Ureter (tissue), 1 donor: ENCODE measurements at regions not wholly inside any gene's neighbourhood (a gene's known extent, or its start where the extent isn't known, plus 50 kb on each side); places are given as distances from the start of the nearest gene placed in this dataset.

Experiments
- DNase-seq: peaks from one replicate; pipeline ENCODE4 v3.0.0-alpha.2; 2020; ENCODE audit warnings: low spot score
- donor health status: DM: yes; HTN: yes; CAD: no.

- DNase-seq: no peak
These were observed 565.5 kb upstream of the FAM241A start for GRCh38 chr4:111579767-111580166.

DNA sequence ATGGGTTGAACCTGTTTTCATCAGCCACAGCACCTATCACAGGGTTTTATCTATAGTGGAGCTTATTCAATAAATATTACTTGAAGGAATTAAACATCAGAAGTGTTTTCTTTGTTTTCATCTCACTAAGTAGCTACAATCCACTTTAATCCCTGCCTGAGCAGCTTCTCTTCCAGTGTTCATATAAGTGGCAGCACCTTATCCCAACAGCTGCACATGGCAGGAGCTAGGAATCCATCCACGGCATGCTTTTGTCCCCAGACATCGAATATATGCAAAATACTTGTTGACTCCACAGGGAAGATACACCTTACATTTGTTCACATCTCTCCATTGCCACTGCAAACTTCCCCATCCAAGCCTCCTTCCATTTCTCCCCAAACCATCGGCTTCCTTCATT, 549.8 kb upstream of the FAM241A start:
- no peak for DNase-seq

GRCh38 chr4:111596491-111596890, 548.8 kb upstream of the FAM241A start:
- DNase-seq: no peak

DNA sequence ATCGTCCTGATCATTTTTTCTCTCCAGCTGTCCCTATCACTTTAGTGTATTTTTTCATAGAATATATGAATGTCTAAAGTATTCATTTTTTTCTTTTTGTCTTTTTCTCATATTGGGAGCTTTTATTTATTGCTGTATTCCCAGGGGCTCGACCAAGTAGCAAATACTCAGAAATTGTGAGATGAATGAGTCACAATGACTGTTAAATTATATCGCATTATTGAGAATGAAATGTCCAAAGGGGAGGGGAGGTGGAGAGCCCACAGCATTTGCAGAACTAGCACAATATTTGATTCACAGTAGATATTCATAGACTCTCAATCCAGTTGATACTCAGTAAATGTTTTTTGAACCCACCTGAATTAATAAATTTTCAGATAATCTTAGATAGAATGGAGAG, 543.6 kb upstream of the FAM241A start:
- no peak for DNase-seq

DNA sequence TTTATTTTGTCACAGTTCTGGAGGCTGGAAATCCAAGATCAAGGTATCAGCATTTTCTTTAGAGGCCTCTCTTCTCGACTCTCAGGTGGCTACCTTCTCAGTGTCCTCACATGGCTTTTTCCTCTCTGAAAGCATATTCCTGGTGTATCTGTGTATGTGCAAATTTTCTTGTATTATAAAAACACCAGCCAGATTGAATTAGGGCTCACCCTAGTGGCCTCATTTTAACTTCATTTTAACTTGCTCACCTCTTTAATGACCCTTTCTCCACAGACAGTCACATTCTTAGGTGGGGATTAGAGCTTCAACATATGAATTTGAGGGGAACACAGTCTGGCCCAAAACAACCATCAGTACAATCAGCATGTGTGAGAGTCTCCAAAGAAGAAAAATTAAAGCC, 542.4 kb upstream of the FAM241A start:
- DNase-seq: no peak

GRCh38 chr4:111605111-111605510, 540.1 kb upstream of the FAM241A start:
- DNase-seq: no peak

- no peak for DNase-seq
These were observed 534.6 kb upstream of the FAM241A start for GRCh38 chr4:111610681-111611080.

DNA sequence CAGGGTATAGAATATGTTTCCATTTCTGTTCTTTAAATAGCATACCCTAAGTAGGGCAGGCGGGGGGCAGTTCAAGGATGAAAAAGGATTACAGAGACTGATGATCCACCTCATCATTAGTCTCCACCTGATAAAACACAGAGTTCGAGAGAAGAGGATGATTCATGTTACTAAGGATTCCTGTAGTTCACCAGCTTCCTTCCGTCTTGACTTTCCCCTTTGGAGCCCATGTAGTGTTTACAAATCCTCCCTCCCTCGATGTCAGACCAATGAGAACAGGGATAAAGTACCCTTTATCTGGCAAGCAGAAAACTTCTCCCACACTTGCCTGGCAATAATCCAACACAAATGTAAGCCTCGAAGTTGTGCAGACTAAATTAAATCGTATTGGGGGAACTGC, 526.3 kb upstream of the FAM241A start:
- no peak for DNase-seq

GRCh38 chr4:111628437-111628836, 516.8 kb upstream of the FAM241A start:
- DNase-seq: no peak

GRCh38 chr4:111630705-111631104, 514.5 kb upstream of the FAM241A start:
- DNase-seq: no peak

DNA sequence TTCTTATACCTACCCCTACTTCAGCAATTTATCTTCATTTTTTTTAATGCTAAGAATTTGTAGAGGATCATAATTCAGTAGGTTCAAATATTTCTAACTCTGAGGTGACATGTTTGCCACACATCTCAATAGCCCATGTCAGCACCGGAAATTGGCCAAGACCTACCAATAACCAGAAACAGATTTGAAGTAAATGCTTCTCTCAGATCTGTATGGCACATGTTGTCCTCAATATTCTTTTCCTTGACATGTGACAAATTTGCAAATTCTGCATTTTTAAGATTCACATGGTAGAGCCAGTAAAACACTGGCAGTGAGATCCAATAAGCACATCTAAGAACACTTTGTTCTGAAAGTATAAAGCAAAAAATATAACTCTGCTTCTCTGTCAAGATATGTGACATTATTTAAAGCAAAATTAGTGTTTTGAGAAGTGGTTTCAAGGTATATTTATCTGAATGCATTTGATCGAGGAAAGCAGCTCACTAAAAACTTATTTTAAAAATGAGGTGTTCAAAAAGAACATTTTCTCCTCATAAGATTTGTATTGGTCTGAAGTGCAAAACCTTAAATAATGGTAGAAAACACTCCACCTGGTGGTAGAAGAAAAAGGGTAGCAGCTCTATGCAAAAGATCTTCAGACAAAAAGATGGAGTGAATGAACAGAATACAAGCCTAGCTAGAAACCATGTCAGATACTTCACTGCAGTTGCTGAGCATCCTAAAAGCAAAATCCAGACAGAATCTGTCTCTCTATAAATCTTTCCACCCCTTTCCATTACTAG, 513.8 kb upstream of the FAM241A start:
- DNase-seq: no peak

DNA sequence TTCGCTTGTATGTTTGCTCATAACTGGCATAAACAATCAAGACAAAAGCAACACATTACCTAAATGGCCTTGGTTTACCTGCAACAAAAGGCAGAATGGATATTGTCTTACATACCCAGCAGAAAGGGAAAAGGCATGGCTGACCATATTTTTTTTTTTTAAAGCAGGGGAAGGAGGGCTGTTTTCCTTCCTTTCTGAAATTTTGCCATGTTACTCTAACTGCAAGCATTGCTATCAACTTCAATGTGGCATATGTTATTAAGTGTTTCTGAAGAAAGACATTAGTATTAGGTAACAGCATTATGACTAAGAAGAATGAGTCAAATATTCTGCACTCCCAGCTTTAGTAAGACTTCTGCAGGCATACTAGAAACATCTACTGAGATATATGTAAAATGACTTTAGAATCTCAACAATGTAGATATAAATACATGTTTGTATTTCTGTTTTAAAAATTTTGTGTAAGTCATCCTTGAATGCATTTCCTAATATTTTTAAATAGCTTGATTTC, 512.6 kb upstream of the FAM241A start:
- DNase-seq: no peak

DNA sequence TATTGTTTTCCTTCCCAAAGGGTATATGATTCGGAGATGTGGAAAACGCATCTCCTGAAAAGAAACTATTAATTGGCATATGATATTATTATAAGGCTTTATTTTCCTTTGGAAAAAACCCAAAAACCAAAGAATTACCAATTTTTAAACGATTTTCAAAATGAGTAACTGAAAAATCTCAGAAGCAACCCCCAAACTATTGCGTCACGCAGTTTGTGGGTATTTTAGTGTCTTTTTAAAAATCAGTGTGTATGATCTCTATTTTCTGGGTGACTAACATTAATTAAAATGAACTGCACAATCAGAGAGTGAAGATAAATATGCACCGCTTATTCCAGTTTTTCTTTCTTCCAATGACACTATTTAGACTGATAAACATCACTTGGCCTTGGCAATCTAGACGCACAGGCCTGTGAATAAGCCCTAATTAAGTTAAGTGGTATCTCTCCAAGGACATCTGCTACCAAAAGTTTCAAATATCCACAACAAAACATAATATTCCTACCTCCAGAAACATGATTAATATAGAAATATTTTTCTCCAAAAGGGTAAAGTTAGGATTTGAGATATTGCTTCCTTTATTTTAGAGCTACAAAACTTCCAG, 511.5 kb upstream of the FAM241A start:
- DNase-seq: no peak

DNA sequence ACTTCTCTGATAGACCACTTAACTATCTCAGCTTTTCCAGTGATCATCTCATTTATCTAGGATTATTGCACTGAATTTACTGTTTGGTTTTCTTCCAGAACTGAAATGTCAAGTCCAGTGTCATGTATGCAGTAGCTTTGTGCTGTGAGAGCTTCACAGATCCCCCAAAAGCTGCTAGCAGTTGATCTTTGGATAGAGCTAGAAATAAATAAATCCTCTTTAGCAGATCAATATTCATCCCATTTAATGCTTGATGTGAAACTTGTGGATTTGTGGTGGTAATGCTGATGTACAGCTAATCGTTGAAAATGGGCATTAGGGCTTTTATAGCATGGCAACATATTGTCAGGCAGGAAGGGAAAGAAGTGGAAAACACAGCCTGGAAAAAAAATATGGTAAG, 509.6 kb upstream of the FAM241A start:
- no peak for DNase-seq

DNA sequence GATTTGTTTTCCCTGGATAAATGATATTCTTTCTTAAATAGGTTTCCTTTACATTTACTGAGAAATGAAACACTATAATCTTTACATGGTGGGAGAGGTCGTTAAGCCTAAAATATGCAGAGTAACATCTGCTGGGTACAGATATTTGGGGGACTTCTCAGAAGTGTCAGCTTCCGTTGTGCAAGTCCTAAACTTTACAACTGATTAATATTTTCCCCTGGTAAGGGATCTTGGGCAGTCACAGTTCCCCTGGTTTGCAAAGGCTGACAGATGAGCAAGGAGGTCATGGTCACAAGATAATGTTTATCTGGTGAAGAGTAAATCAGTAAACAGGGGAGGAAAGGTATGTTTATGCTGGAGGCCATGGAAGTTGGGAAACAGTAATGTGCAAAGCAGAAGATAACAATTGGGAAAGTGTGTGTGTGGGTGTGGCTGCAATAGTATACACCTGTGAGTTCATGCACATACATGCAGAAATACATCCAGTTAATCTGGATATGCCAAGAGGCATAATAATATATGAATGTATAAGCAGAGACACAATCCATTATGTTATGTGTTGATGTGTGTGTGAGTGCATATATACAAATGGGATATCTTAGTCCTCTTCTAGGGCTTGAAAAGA, 508.2 kb upstream of the FAM241A start:
- no peak for DNase-seq

- no peak for DNase-seq
These were observed 506.0 kb upstream of the FAM241A start for GRCh38 chr4:111639120-111639690.

DNA sequence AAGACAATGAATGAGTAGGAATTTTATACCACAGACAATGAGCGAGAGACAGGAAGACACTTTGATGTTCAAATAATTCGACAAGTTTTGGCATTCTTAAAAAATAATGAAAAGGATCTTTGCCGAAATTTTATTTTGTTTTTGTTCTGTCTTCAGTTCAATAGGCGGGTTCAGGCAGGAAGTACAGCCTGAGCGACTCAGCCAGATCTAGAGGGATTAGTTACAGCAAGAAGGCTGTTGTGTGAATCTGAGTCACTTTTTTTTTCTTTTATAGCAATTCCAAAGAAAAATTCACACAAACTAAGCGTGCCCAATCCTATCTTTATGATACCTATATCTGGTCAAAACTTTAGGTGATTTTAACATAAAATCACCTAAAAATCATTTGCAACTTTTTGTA, 505.4 kb upstream of the FAM241A start:
- no peak for DNase-seq

GRCh38 chr4:111641813-111642579, 503.3 kb upstream of the FAM241A start:
- peak; percentile 77 for DNase-seq

DNA sequence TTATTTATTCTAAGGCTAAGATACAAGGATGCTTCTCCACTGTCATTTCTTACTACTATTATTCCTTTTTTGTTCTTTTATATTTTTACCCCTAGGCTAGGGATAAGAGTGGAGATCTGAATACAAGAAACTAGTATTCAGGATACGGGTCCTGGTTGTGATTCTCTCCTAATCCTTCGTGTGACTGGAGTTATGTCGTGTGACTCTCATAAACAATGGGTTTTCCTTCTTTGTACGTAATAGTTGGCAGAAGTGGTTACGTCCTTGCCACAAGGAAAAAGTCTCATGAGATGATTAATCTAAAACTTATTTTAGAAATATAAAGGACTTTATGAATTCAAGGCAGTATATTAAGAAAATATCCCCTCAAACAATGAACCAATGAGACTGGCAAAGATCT, 497.2 kb upstream of the FAM241A start:
- DNase-seq: no peak

DNA sequence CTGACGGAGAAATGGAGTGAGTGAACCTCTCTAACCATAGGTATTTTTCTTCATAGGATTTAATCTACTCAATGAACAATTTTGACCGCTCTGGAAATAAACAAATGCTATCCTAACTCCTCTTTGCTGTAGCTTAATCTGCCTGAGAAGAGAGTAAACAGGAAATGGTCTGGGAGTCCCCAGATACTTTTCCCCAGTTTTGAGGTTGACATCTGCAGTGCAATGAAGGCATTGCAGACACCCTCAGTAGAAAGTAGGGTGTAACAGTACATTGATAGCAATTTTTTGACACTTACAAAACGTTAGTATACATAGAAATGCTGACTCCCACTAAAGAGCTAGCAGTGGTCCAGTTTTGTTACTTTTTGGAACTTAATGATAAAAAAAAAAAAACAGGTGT, 495.9 kb upstream of the FAM241A start:
- DNase-seq: no peak

GRCh38 chr4:111650146-111650545, 495.1 kb upstream of the FAM241A start:
- no peak for DNase-seq

DNA sequence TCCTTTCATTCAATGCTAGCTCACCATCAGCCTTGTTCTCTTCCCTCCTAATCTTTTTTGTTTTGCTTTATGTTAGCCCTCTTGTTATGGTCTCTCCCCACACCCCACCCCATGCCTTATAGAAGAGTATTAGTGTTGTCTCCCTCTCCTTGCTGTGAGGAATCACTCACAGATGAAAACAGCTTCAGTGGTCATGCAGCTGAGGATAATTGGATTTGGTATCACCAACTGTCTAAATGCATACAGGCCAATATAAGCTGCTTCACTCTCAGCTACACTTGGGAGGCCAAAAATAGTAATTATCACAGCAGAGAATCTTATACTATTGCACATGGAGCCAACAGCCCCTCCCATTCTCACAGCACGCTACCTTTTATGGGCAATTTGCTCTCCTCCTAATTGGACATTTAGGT, 494.6 kb upstream of the FAM241A start:
- DNase-seq: no peak
